A172 (cell line): ENCODE measurements at regions not wholly inside any gene's neighbourhood (a gene's known extent, or its start where the extent isn't known, plus 50 kb on each side); places are given as distances from the start of the nearest gene placed in this dataset.
"Not testable (repeated sequence)": the region's sequence is repeated elsewhere in the genome, so short reads cannot be mapped to it uniquely, and the experiment has no call there.

Source experiments
- DNase-seq: peaks from one replicate; pipeline ENCODE4 v3.0.0-alpha.2; 2015; ENCODE audit warnings: low spot score

DNA sequence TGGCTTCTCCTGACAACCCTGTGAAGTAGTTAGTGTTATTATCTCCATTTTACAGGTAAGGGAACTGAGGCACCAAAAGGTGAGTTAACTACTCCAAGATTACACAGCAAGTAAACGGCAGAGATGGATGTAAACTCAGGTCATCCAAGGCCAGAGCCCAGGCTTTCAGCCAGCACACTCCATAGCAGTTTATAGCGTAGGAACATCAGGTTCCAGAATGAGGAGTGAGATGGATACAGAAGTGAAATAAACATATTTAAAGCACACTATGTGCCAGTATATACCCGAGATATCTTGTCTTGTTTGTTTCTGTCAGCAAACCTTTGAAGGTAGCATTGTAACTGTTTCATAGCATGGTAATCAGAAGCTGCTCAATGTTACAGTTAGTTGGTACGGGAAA lies 279.0 kb downstream of the OXSM start:
- no peak for DNase-seq

DNA sequence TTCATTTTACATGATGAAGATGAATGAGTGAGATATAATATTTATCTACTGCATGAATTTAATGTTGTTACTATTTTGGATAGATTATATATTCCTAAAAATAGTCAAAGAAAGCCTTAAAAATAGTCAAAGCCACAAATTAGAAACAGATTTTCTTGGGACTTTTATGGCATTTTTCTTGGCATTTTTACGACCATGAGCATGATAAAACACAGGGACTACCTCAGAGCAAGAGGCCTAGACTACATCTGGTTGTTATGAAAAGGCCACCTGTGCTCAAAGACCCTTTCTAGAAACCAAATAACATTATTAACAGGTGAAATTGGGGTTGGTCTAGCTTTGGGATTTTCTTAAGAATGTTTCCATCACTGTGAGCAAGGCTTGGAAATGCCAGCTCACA lies 281.0 kb downstream of the OXSM start:
- DNase-seq: no peak

DNA sequence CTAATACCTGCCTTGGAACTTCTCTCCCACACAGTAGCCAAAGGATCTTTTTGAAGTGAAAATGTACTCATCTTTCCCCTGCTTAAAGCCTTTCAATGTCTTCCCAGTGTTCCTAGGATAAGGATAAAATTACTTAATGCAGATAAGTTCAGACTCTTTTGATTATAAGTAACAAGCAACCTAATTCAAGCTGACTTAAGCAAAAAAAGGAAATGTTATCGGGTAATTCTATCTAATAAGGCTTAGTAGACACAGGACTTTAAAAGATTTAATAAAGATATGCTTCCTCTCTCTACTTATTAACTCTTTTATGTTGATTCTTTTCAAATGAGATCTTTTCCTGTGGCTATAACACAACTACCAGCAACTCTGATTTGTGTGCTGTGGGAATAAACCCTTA lies 284.2 kb downstream of the OXSM start:
- no peak for DNase-seq

DNA sequence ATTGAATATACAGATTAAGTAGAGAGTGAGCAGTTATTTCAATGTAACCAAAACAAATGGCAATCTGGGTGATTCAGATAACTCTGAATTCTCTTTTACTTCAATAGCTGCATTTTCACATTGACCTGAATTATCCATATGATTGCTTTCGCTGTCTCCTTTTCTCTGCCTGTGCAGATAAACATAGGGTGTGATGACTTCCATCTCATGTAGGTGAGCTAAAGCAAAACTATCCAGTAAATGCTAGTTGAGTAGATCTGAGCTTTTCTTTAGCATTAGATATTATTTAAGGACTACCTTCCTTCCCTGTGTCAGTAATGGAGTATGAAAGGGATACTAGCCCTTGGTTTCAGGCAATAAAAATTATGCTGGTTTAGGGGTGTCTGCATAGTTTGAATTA lies 288.6 kb downstream of the OXSM start:
- DNase-seq: no peak

DNA sequence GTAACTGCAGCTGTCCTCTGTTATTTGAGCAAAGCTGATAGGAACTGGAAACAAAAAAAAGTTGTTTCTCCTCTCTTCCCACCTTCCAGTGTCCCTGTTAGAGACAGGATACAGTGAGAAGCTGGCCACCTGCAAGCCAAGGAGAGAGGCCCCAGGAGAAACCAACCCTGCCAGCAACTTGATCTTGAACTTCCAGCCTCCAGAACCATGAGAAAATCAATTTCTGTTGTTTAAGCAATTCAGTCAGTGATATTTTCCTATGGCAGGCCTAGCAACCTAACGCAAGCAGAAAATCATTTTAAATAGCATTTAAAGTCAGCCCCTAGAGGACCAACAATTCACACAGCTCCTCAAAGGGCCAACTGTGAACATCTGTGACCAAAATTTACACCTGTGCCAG lies 291.3 kb downstream of the OXSM start:
- DNase-seq: no peak

DNA sequence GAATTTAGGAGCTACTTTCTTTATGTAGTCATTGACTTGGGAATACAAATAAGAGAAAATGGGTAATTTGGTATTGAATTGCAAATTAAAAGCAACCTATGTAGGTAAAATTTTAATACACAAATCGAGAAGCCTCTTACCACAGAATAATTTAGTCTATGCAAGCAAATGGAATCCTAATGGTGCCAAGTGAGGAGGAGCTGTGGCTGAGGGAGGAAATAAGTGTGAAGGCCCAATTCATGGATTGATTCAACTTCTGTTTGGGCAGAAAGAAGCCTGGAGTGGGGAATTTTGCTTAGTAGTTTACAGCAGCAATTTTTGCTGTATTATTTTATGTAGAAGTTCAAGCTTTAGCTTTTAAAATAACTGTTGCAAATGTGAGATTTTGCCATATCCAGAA lies 291.9 kb downstream of the OXSM start:
- no peak for DNase-seq

DNA sequence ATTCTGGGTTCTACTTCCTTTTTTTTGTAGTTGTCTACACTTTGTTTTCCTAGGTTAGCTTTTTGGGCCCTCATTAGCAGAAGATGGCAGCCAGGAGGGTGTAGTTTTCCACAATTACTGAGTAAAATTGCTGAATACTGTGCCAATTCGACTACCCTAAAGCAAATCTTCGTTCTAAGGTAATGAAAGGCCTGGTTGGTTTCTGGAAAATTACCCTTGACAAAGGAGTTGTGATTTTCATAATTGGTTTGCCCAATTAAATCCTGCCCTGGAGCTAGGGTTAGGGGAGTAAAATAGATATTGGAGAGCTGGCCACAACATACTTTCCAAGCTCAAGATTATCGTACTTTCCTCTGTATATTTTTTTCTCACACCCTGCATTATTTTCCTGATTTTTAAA lies 293.0 kb downstream of the OXSM start:
- no peak for DNase-seq

DNA sequence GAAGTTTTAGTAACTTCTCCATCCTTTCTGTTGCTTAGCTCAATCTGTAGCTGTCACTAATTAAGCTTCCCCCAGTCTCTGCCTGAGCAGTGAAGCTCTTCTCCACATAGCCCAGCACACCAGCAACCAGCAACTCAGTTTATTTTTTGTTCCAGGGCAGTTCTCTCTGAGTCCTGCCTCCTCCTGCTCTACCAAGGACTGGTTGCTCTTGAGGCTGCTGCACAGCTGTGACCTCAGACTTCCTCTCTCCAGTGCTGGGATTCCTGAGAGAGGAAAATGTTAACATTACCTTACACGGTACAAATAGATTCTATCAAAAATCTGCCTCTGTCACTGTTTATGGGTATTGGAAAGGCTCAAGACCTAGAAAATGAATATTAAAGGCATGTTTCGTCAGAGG lies 294.7 kb downstream of the OXSM start:
- DNase-seq: no peak

DNA sequence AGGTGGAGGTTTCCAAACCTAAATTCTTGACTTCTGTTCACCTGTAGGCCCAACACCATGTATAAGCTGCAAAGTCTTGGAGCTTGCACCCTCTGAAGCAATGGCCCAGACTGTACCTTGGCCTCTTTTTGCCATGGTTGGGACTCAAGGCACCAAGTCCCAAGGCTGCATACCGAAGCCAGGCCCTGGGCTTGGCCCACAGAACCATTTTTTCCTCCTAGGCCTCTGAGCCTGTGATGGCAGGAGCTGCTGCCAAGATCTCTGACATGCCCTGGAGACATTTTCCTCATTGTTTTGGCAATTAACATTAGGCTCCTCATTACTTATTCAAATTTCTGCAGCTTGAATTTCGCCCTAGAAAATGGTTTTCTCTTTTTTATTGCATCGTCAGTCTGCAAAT lies 297.9 kb downstream of the OXSM start:
- DNase-seq: no peak

DNA sequence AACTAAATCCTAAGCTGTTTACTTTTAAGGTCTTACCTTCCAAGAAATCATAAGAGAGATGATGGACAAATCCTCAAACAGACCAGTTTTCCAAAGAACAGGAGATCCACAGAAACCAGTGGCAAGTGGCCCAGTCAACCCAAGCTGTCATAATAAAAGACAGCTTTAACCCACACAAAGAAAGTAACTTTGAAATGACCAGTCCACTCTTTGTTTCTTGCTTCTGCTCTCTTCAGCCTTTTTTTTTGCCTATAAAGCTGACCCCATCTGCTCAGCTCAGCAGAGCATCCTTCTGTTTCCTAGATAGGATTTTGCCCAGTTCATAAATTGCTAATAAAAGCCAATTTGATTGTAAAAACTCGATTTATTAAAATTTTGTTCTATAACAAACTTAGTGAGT lies 299.4 kb downstream of the OXSM start:
- DNase-seq: no peak

DNA sequence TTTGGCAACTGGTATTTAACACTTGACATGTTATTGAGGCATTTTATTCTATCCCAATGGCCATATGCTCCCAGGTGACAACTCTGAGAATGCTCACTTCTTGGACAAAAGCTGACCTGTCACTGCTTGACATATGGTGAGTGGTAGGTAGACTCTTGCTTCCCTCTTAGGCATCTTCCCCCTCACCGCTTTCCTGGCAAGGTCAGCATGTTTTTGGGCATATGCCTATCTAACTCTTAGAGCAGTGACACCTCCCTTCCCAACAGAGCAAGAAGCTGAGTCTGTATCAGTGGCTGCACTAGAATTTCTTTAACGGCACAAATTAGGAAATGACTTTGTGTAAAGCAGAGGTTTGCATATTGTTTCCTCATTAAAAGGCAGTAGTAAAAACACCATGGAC lies 300.7 kb downstream of the OXSM start:
- DNase-seq: no peak

DNA sequence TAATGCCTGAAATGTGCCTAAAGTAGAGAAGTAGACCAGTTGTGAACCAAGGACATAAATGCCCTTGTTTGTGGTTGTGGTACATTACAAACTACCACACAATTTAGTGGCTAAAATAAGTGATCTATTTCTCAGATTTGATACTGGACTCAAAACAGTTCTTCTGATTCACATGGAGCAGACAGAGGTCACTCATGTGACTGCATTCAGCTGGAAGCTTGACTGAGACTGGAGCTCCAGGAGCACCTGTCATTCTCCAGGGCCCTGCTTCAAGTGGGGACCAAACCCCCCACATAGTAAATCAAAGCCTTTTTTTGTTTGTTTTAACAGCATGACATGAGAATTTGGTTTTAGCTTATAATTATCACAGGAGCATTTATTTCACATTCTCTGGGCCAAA lies 301.2 kb downstream of the OXSM start:
- no peak for DNase-seq

DNA sequence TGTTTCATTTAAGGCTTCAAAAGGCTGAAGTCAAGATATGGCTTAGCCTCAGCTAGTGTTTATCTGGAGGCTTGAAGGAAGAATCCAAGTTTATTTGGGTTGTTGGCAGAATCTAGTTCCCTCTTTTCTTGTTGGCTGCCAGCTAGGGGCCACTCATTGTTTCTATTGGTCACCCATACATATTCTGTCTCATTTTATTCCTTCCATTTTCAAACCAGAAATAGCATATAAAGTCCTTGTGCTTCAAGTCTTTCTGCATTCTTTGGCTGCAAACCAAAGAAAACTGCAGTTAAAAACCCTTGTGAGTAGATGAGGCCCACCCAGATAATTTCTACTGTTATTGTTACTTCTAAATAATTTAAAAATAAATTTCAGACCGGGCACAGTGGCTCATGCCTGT lies 301.7 kb downstream of the OXSM start:
- DNase-seq: no peak

DNA sequence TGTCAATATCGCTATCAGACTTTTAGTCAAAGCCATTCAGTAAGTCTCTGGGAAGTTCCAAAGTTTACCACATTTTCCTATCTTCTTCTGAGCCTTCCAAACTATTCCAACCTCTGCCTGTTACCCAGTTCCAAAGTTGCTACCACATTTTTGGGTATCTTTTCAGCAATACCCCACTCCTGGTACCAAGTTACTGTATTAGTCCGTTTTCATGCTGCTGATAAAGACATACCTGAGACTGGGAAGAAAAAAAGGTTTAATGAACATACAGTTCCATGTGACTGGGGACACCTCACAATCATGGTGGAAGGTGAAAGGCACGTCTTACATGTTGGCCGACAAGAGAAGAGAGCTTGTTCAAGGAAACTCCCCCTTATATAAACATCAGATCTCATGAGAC lies 307.2 kb downstream of the OXSM start:
- DNase-seq: not testable (repeated sequence)

DNA sequence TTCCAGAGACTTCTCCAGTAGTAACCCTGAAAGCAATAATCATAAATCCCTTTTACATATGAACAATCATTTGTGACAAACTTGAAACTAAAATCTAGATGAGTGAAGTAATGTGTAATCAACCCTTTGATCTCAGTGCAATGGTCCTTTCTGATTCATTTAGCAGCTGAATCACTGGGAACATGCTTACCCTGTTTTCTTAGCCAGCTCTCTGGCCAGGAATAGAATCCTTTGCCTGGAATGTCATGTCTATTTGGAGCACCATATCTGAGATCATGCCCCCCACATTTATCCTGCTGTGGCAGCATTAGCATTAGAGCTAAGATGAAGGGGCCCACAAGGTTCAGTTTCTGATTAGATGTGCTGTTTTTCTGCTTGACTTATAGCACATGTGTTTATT lies 309.8 kb downstream of the OXSM start:
- DNase-seq: no peak

DNA sequence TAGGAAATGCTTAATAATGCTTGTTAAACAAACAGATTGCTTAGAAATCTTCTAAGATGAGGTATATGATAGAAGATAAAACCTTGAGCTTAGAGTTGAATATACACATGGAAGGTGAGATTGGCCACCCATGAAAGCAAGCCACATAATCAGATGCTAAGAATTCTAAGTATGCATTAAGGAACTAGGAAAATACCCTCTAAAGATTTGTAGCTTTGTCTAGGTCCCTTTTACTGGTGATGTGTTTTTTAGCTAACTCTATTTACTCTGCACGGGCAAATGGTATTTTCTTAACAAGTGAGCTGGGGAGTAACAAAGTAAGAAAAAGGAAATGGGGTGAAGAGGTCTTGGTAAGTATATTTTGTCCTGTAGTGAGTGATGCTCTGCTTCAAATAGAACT lies 310.3 kb downstream of the OXSM start:
- no peak for DNase-seq

DNA sequence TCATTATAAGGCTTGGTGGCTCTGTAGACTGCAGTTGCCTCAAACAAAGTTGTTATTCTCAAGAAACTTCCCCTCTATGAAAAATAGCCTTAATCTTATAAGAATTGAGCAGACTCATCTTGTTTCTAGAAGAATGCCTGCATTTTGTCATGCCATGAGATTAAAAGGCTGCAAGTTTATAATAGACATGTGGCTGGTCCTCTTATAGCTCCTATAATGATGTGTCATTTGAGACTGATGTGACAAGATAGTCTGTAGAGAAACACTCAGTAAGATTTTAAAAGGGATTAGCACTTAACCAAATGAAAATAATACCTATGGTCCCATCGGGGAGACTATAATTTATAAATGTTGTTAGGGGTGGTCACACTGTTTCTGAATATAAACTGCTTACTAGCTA lies 312.5 kb downstream of the OXSM start:
- DNase-seq: no peak

DNA sequence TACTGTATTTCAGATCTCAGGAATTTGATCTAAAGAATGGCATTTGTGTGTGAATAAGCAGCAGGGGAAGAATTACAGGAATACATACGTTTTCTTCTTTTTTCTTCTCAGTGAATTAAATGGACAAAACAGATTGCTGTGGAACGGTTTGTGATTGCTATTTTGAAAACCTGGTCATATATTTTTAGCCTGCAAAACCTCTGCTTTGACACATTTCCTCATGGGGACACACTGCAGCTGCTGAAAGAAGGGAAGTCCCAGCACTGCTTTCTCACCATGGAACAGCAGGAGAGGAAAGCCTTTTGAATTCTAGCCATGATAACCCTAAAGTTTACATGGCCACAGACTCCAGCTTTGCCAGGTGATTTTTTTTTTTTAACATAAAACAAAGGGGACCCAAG lies 315.0 kb downstream of the OXSM start:
- no peak for DNase-seq

DNA sequence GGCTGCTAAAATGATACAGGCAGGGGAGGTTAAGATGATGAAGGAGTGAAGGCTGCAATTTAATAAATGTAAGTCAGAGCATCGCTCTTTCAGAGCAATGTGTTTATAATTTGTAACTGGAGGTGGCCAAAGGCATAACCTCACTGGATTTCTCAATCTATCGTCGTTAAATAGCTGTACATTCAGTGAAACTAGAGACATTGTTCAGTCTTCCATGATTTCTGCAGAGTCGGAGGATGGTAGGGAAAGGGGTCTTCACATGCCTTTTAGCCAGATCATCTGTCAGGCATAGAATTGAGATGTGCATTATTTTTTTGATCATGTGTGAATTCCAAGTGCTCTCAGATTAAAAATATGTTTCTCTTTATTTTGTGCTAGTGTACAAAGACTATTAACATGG lies 315.4 kb downstream of the OXSM start:
- DNase-seq: no peak

DNA sequence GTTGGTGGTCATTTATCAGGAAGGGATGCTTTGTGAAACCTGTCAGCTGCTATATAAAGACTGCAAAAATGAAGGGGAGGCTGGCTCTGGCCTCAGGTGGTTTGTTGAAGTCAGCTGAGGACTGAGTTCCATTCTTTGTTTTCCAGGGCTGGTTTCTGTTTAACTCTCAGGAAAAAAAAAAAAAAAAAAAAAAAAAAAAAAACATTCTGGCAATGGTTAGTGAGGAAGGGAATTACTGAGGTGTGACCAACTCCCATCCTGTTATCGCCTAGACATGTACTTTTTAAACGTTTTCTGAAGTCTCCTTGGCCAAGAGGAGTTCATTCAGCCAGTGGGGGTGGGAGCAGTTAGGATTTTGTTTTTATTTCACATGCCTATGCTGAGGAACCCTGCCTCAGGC lies 316.3 kb downstream of the OXSM start:
- DNase-seq: no peak

DNA sequence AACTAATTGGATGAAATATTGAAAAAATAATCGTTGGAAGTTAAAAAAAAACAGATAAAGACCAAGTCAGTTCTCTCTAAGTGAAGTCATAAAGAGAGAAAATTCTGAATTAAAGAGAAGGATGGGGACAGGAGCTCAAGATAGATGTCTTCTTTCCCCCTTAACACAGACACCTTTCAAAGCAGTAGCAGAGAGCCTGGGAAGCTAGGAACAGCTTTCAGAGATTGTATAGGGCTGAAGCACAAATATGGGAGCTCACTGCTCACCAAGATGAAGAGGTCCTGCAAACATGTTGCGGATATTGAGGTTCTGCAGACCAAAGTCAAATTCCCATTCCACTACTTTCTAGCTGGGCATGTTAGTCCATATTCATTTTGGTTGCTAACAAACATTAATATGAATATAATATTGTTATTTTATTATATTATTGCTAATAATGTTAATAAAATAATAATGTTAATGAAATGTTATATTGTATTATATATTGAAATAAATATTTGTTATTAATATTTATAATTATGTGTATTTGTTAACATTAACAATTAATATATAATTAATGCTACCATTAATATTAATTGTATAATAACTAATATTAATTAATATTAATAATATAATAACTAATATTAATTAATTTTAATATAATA lies 319.1 kb downstream of the OXSM start:
- DNase-seq: no peak

DNA sequence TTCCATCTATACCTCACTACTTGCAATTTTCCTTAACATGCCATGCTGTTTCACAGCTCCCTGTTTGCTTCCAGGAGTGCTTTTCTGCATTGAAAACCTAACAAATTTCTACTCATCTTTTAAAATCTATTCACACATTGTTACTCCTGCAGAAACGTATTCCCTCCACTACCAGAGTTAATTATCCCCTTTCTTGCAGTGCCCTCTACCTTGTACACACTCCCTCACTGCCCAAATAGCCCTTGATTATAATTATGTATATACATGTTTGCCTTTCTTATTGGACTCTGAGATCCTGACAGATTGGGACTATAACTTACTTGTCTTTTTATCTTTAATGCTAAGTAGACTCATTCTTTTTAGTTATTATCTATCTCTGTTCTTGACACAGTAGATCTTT lies 325.0 kb downstream of the OXSM start:
- DNase-seq: no peak

DNA sequence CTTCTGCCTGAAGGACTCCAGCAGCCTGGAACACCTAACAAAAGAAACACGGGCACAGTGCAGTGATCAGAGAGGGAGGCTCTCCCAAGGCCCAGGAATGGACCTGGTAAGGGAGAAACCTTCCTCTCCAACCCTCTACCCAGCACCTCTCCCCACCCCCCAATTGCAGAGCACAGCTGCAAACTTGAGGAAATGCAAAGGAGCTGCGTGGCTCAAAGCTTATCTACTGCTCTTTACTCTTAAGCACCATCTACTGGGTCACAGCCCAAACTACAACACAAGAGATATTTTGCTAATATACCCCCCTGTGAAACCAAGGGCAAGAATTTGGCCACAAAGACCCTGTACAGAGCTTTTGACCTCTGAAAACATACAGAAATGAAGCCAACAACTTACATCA lies 328.3 kb downstream of the OXSM start:
- no peak for DNase-seq

DNA sequence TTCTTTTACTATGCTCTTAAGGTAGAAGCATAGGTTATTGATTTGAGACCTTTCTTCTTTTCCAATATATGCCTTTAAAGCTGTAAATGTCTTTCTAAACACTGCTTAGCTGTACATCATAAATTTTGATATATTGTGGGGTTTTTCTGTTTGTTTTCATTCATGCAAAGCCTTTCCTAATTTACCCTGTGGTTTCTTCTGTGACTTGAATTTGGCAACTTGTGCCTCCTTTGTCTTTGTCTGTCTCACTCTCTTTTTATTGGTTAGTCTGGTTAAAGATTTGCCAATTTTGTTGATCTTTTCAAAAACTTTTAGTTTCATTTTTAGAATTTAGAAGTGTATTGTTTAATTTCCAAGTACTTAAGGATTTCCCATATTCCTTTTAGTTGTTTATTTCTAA lies 343.1 kb downstream of the OXSM start:
- no peak for DNase-seq

DNA sequence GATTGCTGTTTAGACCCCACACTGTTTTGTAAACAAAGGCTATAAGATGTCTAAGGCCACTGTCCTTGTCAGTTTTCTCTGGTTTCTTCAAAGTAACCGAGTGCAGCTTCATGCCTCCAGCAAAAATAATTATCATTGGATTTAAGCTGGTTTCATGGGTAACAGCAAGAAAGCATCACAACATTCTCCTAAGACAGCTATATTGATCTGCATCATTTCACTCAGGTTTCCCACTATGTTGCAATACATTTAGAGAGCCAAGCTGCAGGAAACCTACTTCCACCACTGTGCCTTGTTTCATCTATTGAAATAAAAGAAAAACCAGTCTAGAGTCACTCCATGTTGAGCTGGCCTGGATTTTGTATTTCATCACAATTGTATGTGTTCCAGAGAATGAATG lies 351.4 kb downstream of the OXSM start:
- DNase-seq: no peak
